ENCODE measurements at regions not wholly inside any gene's neighbourhood (a gene's known extent, or its start where the extent isn't known, plus 50 kb on each side); places are given as distances from the start of the nearest gene placed in this dataset.

DNA sequence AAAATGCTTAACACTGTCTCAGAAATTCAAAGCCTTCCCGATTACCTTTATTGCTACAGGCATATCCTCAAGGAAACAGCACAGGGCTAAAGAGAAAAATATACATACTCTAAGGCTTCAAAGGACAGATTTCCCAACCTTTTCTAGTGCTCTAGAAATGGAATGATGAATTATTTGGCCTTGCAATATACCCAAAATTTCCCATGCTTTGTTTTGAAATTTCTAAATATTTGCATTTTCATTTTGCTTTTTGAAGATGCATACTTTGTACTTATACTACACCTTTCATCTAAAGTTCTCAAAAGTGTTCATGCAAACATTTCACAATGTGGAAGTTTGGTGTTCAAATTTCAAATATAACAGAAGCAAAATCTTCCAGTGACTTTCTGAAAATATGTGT is 312.7 kb upstream of the PDE4D start:
- no peak for TF ChIP-seq EZH2 (IDR thresholded peaks at IDR 0.05; ENCODE audit: insufficient read depth, poor library complexity, severe bottlenecking)
- no peak for TF ChIP-seq EZH2phosphoT487 (IDR thresholded peaks at IDR 0.05; ENCODE audit: insufficient read depth, low read depth)

Data from GM23248 (cell line).